HG02973 (cell line): ENCODE measurements at regions not wholly inside any gene's neighbourhood (a gene's known extent, or its start where the extent isn't known, plus 50 kb on each side); places are given as distances from the start of the nearest gene placed in this dataset.

Experiments
- ATAC-seq: cut with Tn5 transposase; IDR thresholded peaks from one replicate; pipeline ENCODE4 v1.9.1; 2021; ENCODE audit warnings: moderate library complexity; ENCODE audit not compliant: unreplicated experiment

- ATAC-seq: no peak
Observed at GRCh38 chr14:38425324-38425976, 169.6 kb upstream of the CLEC14A start.

- ATAC-seq: no peak
Observed at GRCh38 chr14:38420048-38420447, 164.2 kb upstream of the CLEC14A start.

GRCh38 chr14:38419579-38419978 lies 163.7 kb upstream of the CLEC14A start:
- ATAC-seq: no peak

- no peak for ATAC-seq
Observed at GRCh38 chr14:38412654-38413053, 156.8 kb upstream of the CLEC14A start.

- no peak for ATAC-seq
Observed at GRCh38 chr14:38410442-38410841, 154.5 kb upstream of the CLEC14A start.

- ATAC-seq: no peak
Observed at GRCh38 chr14:38409071-38409705, 153.3 kb upstream of the CLEC14A start.

- ATAC-seq: no peak
Observed at GRCh38 chr14:38405851-38406635, 150.2 kb upstream of the CLEC14A start.

GRCh38 chr14:38404616-38405015 lies 148.7 kb upstream of the CLEC14A start:
- ATAC-seq: no peak

GRCh38 chr14:38404100-38404541 lies 148.2 kb upstream of the CLEC14A start:
- ATAC-seq: no peak

GRCh38 chr14:38400751-38401150 lies 144.9 kb upstream of the CLEC14A start:
- ATAC-seq: no peak

GRCh38 chr14:38399652-38400051 lies 143.8 kb upstream of the CLEC14A start:
- no peak for ATAC-seq

- ATAC-seq: no peak
Observed at GRCh38 chr14:38394767-38395166, 138.9 kb upstream of the CLEC14A start.

GRCh38 chr14:38394064-38394463 lies 138.2 kb upstream of the CLEC14A start:
- ATAC-seq: no peak

GRCh38 chr14:38391334-38391733 lies 135.4 kb upstream of the CLEC14A start:
- no peak for ATAC-seq

- ATAC-seq: no peak
Observed at GRCh38 chr14:38389681-38390080, 133.8 kb upstream of the CLEC14A start.

GRCh38 chr14:38387821-38388220 lies 131.9 kb upstream of the CLEC14A start:
- ATAC-seq: no peak

- no peak for ATAC-seq
Observed at GRCh38 chr14:38385836-38386235, 129.9 kb upstream of the CLEC14A start.

- ATAC-seq: no peak
Observed at GRCh38 chr14:38385343-38385742, 129.4 kb upstream of the CLEC14A start.

- no peak for ATAC-seq
Observed at GRCh38 chr14:38384741-38385140, 128.8 kb upstream of the CLEC14A start.

- no peak for ATAC-seq
Observed at GRCh38 chr14:38367922-38368321, 112.0 kb upstream of the CLEC14A start.

- ATAC-seq: no peak
Observed at GRCh38 chr14:38366374-38366773, 110.5 kb upstream of the CLEC14A start.

- ATAC-seq: no peak
Observed at GRCh38 chr14:38363217-38363616, 107.3 kb upstream of the CLEC14A start.
